HEK293T (cell line): ENCODE measurements at regions not wholly inside any gene's neighbourhood (a gene's known extent, or its start where the extent isn't known, plus 50 kb on each side); places are given as distances from the start of the nearest gene placed in this dataset.
"Not testable (repeated sequence)": the region's sequence is repeated elsewhere in the genome, so short reads cannot be mapped to it uniquely, and the experiment has no call there.

ENCODE experiments used
- CTCF ChIA-PET: fragments of 350-600 bp; formaldehyde crosslinking; extraction: SDS; loops from one replicate; lab custom pipeline; 2021; ENCODE audit warnings: antibody characterized with exemption, inconsistent platforms; lab: Yijun Ruan, JAX
- POLR2A ChIA-PET: fragments of 350-600 bp; formaldehyde crosslinking; extraction: SDS; loops from one replicate; lab custom pipeline; 2020; ENCODE audit warnings: antibody characterized with exemption, inconsistent platforms; lab: Yijun Ruan, JAX
- DNase-seq: peaks from one replicate; pipeline ENCODE4 v3.0.0; 2012; ENCODE audit warnings: mixed read lengths; ENCODE audit errors: extremely low spot score
- ARNT ChIP-seq: fragments of 450-650 bp; IDR thresholded peaks from 2 replicates; pipeline ENCODE4 v1.6.1; 2017; ENCODE audit warnings: mild to moderate bottlenecking
- BHLHE40 ChIP-seq: fragments of 450-650 bp; IDR thresholded peaks from 2 replicates; pipeline ENCODE4 v1.6.1; 2016; ENCODE audit warnings: mild to moderate bottlenecking, moderate library complexity, borderline replicate concordance
- CTBP1 ChIP-seq: fragments of 450-650 bp; IDR thresholded peaks from 2 replicates; pipeline ENCODE4 v1.6.1; 2016; ENCODE audit warnings: borderline replicate concordance
- ELF4 ChIP-seq: fragments of 450-650 bp; IDR thresholded peaks from 2 replicates; pipeline ENCODE4 v1.6.1; 2017; ENCODE audit warnings: antibody characterized with exemption
- FOXA1 ChIP-seq: fragments of 450-650 bp; IDR thresholded peaks from 2 replicates; pipeline ENCODE4 v1.6.1; 2016; ENCODE audit warnings: mild to moderate bottlenecking
- FOXK2 ChIP-seq: fragments of 450-650 bp; IDR thresholded peaks from 2 replicates; pipeline ENCODE4 v1.6.1; 2016; ENCODE audit warnings: mild to moderate bottlenecking
- FOXM1 ChIP-seq: fragments of 450-650 bp; IDR thresholded peaks from 2 replicates; pipeline ENCODE4 v1.6.1; 2017; ENCODE audit warnings: mild to moderate bottlenecking, borderline replicate concordance
- HDGF ChIP-seq: fragments of 450-650 bp; IDR thresholded peaks from 2 replicates; pipeline ENCODE4 v1.6.1; 2017; ENCODE audit warnings: antibody characterized with exemption, borderline replicate concordance
- L3MBTL2 ChIP-seq: fragments of 450-650 bp; conservative IDR thresholded peaks from 2 replicates; pipeline ENCODE4 v1.6.1; 2016; ENCODE audit warnings: mild to moderate bottlenecking
- LEF1 ChIP-seq: fragments of 450-650 bp; IDR thresholded peaks from 2 replicates; pipeline ENCODE4 v1.6.1; 2017; ENCODE audit warnings: mild to moderate bottlenecking, borderline replicate concordance
- NFRKB ChIP-seq: fragments of 450-650 bp; IDR thresholded peaks from 2 replicates; pipeline ENCODE4 v1.6.1; 2016; ENCODE audit warnings: mild to moderate bottlenecking, moderate library complexity
- SP1 ChIP-seq: fragments of 450-650 bp; IDR thresholded peaks from 2 replicates; pipeline ENCODE4 v1.6.1; 2017
- SUZ12 ChIP-seq: fragments of 450-650 bp; IDR thresholded peaks from 2 replicates; pipeline ENCODE4 v1.6.1; 2016; ENCODE audit warnings: mild to moderate bottlenecking
- TARDBP ChIP-seq: fragments of 450-650 bp; IDR thresholded peaks from 2 replicates; pipeline ENCODE4 v1.6.1; 2016
- ZNF384 ChIP-seq: fragments of 450-650 bp; IDR thresholded peaks from 2 replicates; pipeline ENCODE4 v1.6.1; 2016
- TF ChIP-seq, protein P1 (sequence below): fragments of 450-650 bp; IDR thresholded peaks from 2 replicates; pipeline ENCODE4 v1.6.1; 2016

DNA sequence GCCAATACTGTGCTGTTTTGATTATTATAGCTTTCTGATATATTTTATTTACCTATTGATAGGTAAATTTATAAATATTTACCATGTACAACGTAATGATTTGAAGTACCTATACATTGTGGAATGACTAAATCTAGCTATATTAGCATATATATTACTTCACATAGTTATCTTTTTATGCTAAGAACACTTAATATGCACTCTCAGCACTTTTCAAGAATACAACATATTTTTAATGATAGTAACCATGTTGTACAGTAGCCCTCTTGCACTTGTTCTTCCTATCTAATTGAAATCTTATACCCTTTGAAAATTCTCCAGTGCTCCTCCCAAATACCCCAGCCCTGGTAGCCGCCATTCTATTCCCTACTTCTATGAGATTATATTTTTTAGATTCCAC is 604.0 kb upstream of the KIF2B start:
- no peak for DNase-seq
- POLR2A ChIA-PET = no interaction called here
- TF ChIP-seq ARNT = no peak
- no peak for TF ChIP-seq TARDBP
- TF ChIP-seq CTBP1 = no peak
- no peak for TF ChIP-seq L3MBTL2
- TF ChIP-seq, protein P1, sequence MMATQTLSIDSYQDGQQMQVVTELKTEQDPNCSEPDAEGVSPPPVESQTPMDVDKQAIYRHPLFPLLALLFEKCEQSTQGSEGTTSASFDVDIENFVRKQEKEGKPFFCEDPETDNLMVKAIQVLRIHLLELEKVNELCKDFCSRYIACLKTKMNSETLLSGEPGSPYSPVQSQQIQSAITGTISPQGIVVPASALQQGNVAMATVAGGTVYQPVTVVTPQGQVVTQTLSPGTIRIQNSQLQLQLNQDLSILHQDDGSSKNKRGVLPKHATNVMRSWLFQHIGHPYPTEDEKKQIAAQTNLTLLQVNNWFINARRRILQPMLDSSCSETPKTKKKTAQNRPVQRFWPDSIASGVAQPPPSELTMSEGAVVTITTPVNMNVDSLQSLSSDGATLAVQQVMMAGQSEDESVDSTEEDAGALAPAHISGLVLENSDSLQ = no peak
- TF ChIP-seq FOXA1 = no peak
- TF ChIP-seq SP1 = no peak
- TF ChIP-seq SUZ12 = no peak
- TF ChIP-seq BHLHE40 = no peak
- CTCF ChIA-PET = no interaction called here

DNA sequence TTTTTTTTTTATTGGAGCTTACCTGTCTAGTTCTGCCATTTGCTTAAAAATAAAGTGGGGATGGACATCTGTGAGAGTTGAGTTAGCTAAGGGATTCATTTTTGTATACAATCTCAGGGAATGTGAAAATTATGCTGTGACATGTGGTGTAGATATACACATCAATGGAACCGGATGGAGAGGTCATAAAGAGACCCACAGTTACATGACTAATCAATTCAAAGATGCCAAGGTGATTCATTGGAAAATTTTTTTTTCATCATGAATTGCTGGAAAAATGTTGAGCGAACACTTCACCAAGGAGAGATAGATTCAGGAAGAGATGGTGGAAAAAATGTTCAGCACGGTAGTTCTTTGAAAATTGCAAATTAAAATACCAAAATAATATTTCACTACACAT is 605.4 kb upstream of the KIF2B start:
- CTCF ChIA-PET = no interaction called here
- no peak for TF ChIP-seq CTBP1
- TF ChIP-seq, protein P1 = no peak
- TF ChIP-seq ELF4 = no peak
- DNase-seq = no peak
- POLR2A ChIA-PET = no interaction called here

DNA sequence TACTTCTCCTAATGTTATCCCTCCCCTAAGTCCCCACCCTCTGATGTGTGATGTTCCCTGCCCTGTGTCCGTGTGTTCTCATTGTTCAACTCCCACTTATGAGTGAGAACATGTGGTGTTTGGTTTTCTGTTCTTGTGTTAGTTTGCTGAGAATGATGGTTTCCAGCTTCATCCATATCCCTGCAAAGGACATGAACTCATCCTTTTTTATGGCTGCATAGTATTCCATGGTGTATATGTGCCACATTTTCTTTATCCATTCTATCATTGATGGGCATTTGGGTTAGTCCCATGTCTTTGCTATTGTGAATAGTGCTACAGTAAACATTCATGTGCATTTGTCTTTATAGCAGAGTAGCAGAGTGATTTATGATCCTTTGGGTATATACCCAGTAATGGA is 613.8 kb upstream of the KIF2B start:
- DNase-seq, POLR2A ChIA-PET, CTCF ChIA-PET: not testable (repeated sequence)

DNA sequence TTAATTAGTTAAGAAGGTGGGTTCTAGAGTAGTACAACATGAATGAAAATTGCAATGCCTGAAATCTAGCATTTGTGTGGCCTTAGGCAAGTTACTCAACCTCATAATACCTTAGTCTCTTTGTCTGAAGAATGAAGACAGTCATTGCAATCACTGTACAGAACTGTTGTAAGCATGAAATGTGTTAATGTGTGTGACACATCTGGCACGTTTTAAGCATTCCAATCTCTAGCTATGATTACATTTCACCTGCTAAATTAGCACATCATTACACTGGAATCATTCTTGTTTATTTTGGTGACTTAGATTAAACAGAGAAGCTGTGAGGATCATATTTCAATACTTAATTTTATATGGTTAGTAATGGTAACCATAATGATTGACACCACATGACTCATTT is 629.7 kb upstream of the KIF2B start:
- ChIA-PET POLR2A (no interaction called here), CTCF (no interaction called here)
- no peak for DNase-seq
- TF ChIP-seq ZNF384 (no peak), LEF1 (no peak), FOXK2 (no peak), ELF4 (no peak), NFRKB (no peak), TARDBP (no peak), SUZ12 (no peak), HDGF (no peak), FOXA1 (no peak), SP1 (no peak), L3MBTL2 (no peak), FOXM1 (no peak)

DNA sequence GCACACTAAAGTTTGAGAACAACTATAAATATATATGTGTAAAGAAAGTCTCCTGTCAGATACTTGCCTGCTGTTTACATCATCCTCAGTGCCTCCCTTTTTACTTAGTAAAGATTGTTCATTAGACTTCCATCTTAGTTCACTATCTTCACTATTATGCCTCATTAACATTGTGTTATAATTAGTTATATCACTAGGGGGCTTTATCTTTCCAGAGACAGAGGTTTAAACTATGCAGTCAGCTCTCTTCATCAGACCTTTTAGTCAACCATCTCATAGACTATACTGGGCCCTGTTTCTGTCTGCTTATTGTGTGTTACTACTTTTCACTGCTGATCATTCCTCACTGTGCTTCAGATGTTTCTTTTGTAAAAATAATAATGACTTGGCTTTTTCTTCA is 630.8 kb upstream of the KIF2B start:
- no peak for DNase-seq
- CTCF ChIA-PET = no interaction called here
- no peak for TF ChIP-seq NFRKB
- no peak for TF ChIP-seq L3MBTL2
- TF ChIP-seq TARDBP = no peak
- no peak for TF ChIP-seq FOXA1
- TF ChIP-seq, protein P1 = no peak
- no peak for TF ChIP-seq CTBP1
- TF ChIP-seq HDGF = no peak
- no peak for TF ChIP-seq FOXM1
- no peak for TF ChIP-seq LEF1
- no peak for TF ChIP-seq ZNF384
- no peak for TF ChIP-seq ARNT
- no peak for TF ChIP-seq ELF4
- TF ChIP-seq BHLHE40 = no peak
- no peak for TF ChIP-seq FOXK2
- POLR2A ChIA-PET = no interaction called here

DNA sequence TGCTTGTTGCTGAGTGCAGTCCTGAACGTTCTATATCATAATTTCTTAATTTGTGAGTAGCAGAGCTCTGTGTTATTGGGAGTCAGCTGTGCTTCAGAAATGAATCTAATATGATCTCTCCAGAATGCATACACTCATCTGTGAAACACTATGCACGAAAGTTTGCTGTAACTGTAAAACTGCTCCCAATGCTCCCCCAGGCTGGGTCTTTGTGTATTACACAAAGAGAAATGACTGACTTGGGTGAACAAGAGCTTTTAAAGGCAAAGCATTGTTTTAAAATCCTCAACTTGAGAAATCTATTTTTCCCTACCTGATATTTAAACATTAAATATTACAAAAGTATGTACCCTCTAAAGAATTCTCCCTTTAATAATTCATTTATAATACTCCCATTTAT is 636.7 kb upstream of the KIF2B start:
- DNase-seq = no peak
- ChIA-PET CTCF (no interaction called here), POLR2A (no interaction called here)
- TF ChIP-seq FOXM1 (no peak), FOXK2 (no peak), SUZ12 (no peak), FOXA1 (no peak), L3MBTL2 (no peak), NFRKB (no peak), CTBP1 (no peak), BHLHE40 (no peak), HDGF (no peak), ARNT (no peak), SP1 (no peak), TARDBP (no peak), ELF4 (no peak), ZNF384 (no peak)
- TF ChIP-seq, protein P1 = no peak

DNA sequence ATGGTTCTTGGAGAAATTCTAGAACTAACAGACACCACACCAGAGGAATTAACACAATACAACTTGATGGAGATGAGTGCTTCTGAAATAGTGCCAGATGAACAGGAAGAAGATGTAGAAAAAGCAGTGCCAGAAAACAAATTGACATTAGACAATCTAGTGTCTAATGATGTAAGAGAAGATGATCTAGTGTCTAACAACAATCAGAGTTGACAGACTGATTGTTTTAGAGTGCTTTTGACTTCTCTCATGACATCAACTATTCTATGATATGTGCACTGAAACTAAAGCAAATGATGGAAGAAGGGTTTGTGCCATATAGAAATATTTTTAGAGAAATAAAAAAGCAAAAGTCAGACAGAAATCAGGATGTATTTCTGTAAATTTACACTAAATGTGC is 646.1 kb upstream of the KIF2B start:
- TF ChIP-seq TARDBP (no peak), ARNT (no peak), ELF4 (no peak), ZNF384 (no peak), LEF1 (no peak), BHLHE40 (no peak)
- DNase-seq = no peak
- POLR2A ChIA-PET = no interaction called here
- CTCF ChIA-PET = no interaction called here
